GM21390 (cell line): ENCODE measurements at regions not wholly inside any gene's neighbourhood (a gene's known extent, or its start where the extent isn't known, plus 50 kb on each side); places are given as distances from the start of the nearest gene placed in this dataset.

ENCODE experiments used
- ATAC-seq: cut with Tn5 transposase; IDR thresholded peaks from one replicate; pipeline ENCODE4 v1.9.1; 2021; ENCODE audit not compliant: unreplicated experiment

- no peak for ATAC-seq
These were observed 117.1 kb downstream of the ZFP36L2 start for GRCh38 chr2:43109261-43109743.

DNA sequence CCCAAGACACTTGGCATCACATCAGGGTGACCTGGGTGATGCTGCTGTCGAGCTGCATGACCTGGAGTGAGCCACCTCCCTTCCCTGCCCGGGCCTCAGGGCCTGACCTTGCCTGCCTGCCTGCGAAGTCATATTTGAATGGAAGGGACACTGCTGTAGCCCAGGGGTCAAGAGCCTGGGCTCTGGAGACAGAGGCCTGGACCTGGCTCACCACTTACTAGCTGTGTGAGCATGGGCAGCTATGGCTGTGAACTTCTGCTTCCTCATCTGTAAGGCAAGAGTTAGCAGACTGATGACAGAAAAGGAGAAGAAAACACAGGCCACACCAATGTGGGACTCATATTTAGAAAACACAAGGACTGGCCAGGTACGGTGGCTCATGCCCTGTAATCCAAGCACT is 118.7 kb downstream of the ZFP36L2 start:
- ATAC-seq = no peak

GRCh38 chr2:43106559-43107527 is 119.6 kb downstream of the ZFP36L2 start:
- peak; percentile 45 for ATAC-seq

- no peak for ATAC-seq
These were observed 120.5 kb downstream of the ZFP36L2 start for GRCh38 chr2:43105586-43106558.

- no peak for ATAC-seq
These were observed 121.6 kb downstream of the ZFP36L2 start for GRCh38 chr2:43104763-43105162.

DNA sequence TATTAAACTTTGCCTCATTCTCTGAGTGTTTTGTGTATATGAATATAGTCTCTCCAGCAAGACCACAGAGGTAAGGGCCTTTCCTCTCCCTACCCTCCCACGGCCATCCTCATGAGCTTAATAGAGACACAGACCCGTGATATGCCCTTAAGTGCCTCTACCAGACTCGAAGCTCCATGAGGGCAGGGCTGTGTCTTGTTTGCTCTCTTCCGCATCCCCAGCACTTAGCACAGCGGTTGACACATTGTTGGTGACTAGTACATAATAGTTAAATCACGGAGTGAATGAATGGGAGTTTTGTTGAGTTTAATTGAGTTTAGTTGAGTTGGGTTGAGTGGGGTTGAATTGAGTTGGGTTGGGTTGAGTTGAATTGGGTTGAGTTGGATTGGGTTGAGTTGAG is 122.3 kb downstream of the ZFP36L2 start:
- no peak for ATAC-seq

DNA sequence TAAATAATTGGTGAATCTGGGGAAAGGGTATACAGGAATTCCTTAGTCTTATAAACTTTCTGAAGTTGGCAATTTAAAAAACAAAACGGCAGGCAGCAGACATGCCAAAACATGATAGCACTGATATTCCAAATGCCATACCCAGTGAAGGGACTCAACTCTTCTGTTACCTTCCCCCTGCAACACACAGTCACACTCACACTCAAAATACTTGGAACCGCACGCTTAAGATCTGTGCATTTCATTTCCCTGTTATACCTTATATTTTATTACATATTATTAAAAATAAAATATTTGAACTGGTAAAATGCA is 123.4 kb downstream of the ZFP36L2 start:
- no peak for ATAC-seq

- ATAC-seq = no peak
These were observed 123.9 kb downstream of the ZFP36L2 start for GRCh38 chr2:43102366-43103092.

GRCh38 chr2:43101751-43102150 is 124.7 kb downstream of the ZFP36L2 start:
- ATAC-seq = no peak

DNA sequence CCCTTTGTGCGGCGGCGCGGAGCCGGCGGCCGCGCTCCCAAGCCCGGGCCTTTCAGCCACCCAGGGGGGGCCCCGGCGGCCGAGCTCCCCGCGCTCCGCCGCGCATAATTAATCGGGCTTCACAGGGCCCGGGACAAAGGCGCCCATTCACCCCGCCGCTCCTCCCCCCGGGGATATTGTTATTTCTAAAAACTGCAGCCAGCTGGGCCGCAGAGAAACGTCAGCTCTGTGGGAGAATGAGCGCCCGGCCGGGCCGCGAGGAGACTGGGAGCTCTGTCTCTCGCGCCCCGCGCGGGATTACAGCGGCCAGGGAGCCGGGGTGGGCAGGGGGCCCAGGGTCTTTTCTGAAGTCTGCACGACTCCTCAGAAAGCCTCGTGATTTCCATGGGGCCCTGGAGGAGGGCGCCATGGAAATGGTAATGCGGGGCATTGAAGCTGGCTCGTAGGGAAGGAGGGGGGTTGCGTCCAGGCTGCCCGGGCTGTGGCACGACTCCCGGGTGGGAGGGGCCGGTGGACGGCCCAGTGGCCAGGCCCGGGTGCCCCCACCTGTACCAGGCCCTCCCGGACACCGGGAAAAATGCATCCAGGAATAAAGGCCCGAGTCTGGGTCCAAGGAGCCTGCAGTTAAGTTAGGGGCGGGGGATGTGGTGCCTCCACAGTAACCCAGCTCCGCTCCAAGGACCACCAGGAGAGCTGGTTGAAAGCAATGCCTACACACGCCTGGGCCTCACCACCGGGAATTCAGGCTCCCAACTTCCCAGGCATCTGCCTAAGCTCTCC is 125.3 kb downstream of the ZFP36L2 start:
- no peak for ATAC-seq

- no peak for ATAC-seq
These were observed 126.0 kb downstream of the ZFP36L2 start for GRCh38 chr2:43100362-43100882.

- no peak for ATAC-seq
These were observed 126.6 kb downstream of the ZFP36L2 start for GRCh38 chr2:43099797-43100196.

DNA sequence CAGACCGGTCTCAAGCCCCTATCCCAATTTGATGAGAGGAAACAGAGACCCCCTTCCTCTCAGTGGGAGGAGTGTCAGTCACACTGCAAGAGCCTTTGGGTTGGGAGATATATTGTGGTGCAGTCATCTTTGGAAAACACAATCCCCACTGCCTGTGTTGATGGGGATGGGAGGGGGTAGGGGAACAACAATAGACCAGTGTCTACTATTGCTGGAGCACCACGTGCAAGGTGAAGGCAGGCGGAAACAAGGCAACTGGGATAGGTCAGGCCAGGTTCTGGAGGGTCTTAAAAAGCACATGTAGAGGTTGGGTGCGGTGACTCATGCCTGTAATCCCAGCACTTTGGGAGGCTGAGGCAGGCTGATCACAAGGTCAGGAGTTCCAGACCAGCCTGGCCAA is 127.9 kb downstream of the ZFP36L2 start:
- ATAC-seq = no peak

DNA sequence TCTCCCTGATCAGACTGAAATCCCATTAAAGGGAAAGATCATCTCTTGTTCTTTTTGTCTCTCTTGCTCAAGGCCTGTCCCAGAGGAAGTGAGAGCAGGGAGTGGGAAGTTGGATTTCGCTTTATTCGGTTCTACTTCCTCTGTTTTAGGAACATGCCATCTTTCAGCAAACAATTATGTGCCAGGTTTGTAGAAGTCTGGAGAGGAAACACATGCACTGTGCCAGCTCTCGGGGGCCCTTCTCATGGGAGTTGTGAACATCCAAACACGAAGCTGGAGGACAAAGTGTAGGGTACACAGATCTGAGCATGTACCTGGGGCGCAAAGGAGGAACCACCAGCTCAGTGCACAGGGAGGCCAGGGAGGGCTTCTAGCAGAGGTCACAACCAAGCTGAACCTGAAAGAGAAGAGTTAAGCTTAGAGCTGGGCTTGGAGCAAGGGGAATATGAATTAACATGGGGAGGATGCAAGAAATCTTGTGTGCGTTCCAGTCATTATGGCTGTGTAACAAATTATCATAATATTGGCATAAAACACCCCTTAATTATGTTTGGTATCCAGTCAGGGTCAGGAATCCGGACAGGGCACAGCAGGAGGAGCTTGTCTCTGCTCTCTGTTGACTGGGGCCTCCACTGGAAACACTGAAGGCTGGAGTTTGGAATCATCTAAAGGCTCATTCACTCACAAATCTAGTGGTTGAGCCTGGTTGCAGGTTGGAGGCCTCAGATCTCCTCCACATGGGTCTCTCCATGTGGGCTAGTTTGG is 128.6 kb downstream of the ZFP36L2 start:
- no peak for ATAC-seq

GRCh38 chr2:43095533-43096295 is 130.7 kb downstream of the ZFP36L2 start:
- no peak for ATAC-seq

- ATAC-seq = no peak
These were observed 133.8 kb downstream of the ZFP36L2 start for GRCh38 chr2:43092520-43093179.

GRCh38 chr2:43090317-43090716 is 136.1 kb downstream of the ZFP36L2 start:
- no peak for ATAC-seq
